NOMO-1 (cell line): ENCODE measurements at regions not wholly inside any gene's neighbourhood (a gene's known extent, or its start where the extent isn't known, plus 50 kb on each side); places are given as distances from the start of the nearest gene placed in this dataset.
"Not testable (repeated sequence)": the region's sequence is repeated elsewhere in the genome, so short reads cannot be mapped to it uniquely, and the experiment has no call there.

ENCODE experiments used
- DNase-seq, 2 experiments: peaks; one replicate each; lab custom pipeline; 2025; ENCODE audit not compliant: unreplicated experiment in 2 of 2; lab: John Stamatoyannopoulos, UW

DNA sequence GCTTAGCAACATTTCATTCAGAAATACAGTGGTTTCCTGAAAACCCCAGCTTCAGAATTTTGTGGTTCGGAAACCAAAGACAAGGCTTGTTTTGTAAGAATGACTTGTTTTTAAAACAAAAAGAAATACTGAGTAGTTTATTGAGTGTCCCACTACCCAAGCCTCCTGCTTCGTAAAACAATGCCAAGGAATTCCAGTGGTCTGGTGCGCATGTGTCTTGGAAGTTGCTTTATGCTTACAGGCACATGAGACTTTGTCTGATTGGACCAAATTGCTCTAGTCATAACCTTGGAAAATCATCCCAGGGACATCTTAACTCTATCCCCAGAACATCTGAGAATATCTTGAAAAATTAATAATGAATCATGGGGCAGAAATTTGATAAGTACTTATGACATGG lies 77.1 kb upstream of the FST start:
- DNase-seq, result no peak

DNA sequence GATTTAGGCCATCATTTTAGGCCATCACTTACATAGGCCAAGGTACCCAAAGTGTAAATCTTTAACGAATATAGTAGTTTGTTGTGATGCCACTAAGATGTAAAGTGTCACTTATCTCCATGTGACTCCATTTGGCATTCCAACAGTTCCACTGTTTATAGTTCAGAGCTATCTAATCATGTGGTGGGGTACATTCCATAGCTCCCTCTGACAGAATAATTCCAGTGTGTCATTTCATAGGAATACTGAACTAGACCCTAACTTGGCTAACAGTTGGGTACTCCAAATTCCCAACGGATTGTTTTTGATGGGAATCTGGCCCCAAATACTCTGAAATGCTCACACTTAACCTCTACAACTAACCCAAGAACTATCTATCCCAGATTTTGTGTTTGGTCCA lies 76.7 kb upstream of the FST start:
- DNase-seq, result no peak

GRCh38 chr5:53405396-53405795 lies 75.0 kb upstream of the FST start:
- DNase-seq, result no peak

GRCh38 chr5:53406630-53407316 lies 73.7 kb upstream of the FST start:
- no peak for DNase-seq

DNA sequence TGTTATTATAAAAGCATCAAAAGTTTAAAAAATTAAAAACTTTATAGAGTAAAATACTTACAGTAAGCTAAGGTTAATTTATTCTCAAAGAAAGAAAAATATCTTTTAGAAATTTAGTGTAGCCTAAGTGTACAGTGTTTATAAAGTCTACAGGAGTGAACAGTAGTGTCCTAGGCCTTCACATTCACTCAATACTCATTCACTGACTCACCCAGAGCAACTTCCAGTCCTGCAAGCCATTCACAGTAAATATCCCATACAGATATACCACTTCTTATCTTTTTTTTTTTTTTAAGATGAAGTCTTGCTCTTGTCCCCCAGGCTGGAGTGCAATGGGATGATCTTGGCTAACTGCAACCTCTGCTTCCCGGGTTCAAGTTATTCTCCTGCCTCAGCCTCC lies 73.1 kb upstream of the FST start:
- DNase-seq, result no peak

DNA sequence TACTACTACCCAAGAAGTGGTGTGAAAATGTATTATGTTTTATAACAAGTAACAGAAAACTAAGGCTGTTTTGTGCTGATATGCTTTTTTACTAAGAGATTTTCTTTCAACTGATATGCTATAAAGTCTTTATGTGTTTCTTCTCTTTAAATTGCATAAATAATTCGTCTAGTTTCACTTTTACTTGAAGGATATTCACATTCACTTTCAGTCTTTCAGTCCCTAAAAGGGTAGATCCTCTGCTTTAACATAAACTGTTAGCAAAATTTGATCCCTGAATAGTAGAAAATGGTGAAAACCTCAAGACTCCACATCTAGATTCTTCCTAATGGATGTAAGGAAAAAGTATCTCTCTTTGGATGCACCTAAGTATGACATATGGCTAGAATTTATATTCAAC lies 69.0 kb upstream of the FST start:
- DNase-seq, result no peak

GRCh38 chr5:53412499-53412898 lies 67.9 kb upstream of the FST start:
- DNase-seq, result not testable (repeated sequence)

- no peak for DNase-seq
Observed at GRCh38 chr5:53416144-53416738, 64.2 kb upstream of the FST start.

DNA sequence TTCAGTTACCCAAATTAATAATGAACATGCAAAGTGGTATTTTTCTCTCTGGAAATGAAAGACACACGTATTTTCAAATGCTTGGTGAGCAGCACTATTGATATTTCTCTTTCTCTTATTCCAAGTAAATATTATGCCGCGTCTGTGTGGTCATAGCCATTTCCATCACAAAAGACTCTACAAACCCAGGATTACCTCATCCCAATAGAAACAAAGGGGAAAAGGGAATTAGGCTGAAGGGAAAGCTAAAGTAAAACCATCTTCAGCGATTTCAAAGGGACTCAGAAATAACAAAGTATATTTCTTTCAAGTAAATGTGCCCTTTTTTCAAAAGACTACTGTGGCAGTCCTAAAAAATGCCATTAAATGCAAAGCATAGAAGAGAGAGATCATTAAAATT lies 62.0 kb upstream of the FST start:
- no peak for DNase-seq

DNA sequence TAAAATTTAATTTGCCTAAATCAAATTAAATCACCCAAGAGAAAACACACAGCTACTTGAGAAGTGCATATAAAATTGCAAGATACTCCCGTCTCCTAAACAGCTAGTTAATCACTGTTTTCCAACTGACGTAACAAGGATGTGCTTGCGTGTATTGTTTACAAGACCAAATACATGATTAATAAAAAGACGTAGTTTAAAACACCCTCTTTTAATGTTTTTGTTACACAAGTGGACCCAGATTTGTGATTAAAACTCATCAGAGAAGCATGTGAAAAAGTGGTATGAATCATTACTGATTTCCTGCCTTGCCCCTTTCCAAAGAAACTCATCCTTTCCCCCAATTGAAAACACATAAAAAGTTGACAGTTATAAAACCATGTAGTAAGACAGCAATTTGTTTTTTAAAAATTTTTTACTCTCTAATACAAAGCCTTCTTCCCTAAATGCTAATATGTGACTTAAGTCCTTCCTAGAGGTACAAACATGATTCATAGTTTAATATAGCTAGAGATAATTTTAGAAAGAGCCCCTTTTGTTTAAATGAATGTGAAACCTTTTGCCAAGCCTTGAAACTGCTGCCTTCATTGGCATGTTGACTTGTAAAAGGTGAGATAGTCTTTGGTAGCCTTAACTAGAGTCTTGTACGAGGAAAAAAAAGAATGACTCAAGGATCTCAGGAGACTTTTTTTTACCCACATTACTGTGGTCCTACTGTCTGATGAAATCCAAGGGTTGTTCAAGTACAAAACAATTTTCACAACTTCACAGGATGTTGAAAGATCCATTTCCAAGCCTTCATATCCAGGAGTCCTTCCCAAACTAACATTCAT lies 61.4 kb upstream of the FST start:
- no peak for DNase-seq

- DNase-seq, result no peak
Observed at GRCh38 chr5:53422539-53422938, 57.9 kb upstream of the FST start.

DNA sequence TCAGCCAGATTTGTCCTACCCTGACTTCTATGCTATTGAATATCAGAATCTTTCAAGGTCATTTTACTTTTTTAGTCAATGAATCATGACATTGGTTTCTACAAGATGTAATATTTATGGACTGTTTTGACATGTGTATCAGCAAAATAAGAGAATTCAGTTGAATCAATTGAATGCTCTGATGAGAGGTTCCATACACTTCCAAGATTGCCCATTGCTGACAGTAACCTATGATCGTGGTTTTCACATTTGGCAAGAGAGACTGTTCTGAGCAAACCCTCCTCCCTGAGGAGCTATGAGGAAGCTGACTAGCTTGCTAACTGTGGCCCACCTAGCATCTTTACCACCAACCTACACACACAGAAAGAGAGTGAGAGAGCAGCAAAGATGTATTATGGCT lies 56.7 kb upstream of the FST start:
- no peak for DNase-seq

DNA sequence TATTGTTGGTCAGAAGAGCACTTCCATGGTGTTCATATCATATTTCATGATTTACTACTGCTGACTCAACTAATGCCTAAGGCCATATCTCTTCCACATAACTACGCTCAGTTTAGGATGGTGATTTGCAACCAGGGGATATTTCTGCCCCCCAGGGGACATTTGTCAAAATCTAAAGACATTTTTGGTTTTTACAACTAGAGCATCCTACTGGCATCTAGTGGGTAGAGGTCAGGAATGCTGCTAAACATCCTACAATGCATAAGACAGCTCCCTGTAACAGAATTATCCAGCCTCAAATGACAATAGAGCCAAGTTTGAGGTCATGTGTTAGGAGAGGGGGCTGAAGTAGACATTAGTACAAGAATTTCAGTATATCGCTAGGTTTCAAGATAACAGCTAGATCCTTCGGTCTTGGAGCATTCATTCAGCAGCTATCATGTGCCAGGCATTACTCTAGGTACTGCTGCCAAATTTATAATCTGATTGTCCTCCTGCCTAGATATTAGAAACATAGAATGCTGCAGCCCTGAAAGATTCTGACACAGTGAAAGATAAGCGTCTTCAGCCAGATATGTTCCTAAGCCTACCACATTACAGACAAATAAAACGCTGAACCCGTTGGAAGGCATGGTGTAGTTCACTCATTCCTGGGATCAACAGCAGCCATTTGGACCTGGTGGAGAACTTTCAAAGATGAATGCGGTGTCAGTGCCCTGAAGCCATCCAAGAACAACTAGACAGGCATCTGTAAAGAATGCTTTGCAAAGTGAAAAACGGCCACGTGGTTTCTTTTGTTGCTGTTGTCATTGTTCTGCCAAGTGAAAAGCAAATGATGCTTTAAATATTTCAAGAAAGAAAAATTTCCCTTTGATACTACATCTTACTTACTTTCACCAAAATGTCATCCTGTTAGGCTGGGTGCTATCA lies 55.5 kb upstream of the FST start:
- DNase-seq, result no peak

DNA sequence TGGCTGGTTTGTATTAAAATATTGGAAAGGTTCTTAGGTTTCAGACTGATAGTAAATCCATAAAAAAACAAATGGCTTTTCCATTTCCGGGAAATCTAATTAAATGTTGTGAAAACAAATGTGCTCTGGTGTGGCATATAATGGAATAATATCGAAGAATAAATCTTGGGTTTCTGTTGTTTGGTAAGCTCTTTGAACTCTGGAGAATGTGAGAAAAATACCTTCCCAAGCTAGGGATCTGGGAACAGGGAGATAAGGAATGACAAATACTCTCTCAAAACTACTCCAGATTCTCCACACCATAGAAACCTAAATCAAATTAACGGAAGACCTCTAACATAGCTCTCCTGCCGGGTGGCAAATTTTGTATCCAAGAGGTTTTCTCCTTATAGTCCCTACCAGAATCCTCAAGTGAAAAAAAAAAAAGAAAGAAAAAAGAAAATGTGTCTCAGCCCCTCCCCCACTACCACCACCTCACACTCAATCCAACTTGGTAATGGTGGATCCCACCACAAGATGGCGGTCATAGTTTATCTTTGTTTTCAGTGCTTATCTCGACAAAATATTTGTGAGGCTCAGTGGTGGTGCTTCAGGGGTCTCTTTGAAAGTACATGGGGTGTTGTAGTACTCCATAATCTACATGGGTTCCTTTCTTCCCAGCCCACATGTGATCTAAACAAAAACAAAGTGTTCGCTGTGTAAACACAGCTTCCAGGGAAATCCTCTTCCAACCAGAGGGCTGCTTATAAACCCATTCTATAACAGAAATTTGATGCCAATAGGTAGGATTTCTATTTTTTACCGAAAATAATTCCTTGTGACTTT lies 54.5 kb upstream of the FST start:
- DNase-seq, result peak; percentile 17 to 48

- no peak for DNase-seq
Observed at GRCh38 chr5:53426512-53426830, 54.0 kb upstream of the FST start.

DNA sequence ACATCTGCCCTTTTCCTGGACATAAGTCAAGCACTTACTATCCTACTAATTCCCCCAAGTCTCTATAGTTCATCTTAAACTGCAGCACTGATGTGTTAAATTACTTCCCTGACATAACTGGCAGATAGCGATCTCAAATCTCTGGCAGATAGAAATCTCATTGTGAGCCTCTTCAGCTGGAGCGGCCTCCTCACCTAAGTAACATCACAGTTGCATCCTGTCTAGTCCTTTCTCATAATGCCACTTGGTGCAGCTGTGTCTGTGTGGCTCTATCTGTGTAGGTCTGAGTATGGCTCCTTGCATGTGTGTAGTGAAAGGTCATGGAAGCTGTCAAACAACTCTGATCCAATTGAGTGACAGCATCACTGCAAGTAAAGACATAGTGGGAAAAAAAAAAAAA lies 53.6 kb upstream of the FST start:
- no peak for DNase-seq

GRCh38 chr5:53427965-53428364 lies 52.5 kb upstream of the FST start:
- no peak for DNase-seq

GRCh38 chr5:53429706-53430105 lies 50.7 kb upstream of the FST start:
- DNase-seq, result no peak

DNA sequence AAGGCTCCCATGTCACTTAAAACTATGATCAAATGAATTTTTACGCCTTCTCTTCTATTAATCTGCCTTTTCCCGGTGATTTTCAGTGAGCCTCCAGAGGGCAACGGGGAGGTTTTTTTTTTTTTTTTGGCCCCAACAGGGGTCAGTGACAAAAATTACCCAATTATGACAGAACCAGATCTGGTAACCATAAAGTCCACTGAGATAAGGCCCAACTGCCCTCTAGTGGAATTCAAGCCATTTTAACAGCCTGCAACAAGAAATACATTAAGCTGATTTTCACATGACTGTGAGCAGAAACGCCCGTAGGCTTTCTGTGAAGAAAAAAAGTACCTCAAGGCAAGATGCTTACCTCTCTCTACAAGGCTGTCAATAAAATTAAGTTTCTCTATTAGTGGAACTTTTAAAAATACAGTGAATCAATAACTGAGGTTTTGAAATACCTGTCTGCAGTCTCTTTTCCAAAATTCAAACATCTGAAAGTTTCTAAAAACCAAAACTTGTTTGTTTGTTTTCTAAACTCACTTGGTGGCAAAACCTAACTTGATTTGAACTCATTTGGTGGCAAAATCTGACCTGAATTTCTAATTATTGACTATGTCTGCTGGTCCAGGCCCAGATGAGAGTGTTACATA lies 49.7 kb upstream of the FST start:
- DNase-seq, result peak in 1 of 2 experiments; percentile 28
